ENCODE measurements at regions not wholly inside any gene's neighbourhood (a gene's known extent, or its start where the extent isn't known, plus 50 kb on each side); places are given as distances from the start of the nearest gene placed in this dataset.

DNA sequence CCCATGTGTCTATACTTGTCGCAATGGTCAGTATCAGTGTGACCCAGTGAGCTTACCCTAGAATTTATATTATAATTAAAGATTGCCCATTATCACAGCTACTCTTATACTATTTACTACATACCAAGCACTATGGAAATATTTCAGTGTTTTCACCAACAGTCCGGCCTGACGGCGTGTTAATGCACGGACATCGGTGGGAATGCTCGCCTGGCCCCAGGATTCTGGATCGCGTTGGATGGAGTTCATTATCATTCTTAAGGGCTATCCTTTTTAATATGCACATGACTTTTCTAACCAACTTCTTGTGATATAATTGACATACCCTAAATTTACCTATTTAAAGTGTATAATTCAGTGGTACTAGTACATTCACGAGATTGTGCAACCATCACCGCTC, 51.8 kb upstream of the AFDN start:
- TF ChIP-seq, protein P1, sequence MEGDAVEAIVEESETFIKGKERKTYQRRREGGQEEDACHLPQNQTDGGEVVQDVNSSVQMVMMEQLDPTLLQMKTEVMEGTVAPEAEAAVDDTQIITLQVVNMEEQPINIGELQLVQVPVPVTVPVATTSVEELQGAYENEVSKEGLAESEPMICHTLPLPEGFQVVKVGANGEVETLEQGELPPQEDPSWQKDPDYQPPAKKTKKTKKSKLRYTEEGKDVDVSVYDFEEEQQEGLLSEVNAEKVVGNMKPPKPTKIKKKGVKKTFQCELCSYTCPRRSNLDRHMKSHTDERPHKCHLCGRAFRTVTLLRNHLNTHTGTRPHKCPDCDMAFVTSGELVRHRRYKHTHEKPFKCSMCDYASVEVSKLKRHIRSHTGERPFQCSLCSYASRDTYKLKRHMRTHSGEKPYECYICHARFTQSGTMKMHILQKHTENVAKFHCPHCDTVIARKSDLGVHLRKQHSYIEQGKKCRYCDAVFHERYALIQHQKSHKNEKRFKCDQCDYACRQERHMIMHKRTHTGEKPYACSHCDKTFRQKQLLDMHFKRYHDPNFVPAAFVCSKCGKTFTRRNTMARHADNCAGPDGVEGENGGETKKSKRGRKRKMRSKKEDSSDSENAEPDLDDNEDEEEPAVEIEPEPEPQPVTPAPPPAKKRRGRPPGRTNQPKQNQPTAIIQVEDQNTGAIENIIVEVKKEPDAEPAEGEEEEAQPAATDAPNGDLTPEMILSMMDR (conservative IDR thresholded peaks at IDR 0.05): no peak
- TF ChIP-seq ZFX (IDR thresholded peaks at IDR 0.05): no peak
- H3K27ac ChIP-seq: no peak overlapping the region

DNA sequence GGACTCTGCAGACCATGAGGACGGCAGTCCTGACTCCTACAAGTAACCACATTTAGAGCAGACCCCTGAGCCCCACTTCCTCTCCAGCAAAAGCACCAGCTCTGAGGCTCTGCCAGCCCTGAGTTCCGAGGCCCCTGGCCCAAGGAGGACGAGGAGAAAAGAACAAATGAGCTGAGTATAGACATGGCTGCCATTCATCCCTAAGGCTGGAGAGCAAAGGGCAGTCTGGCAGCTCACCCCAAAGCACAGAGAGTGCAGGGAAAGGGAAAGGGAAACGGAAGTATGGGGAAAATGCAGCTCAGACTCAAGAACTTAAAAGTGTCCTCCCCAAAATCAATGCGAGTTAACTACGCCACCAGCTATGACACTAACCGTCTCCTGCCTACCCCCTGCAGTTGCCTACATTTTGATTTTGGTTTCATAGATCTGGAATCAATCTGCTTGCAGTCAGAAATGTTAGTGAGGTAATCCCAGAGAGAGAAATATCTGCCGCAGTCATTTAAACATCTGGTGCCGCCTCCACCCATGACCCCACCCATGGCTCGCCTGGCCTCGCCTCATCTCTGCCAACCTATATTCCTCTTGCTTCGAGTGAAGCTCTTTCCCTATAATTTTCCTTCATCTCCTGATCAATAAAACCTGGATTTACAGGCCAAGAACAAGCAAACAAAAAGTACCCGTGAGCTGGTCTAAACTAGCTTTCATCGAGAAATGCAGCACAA, 49.6 kb upstream of the AFDN start:
- H3K27ac ChIP-seq: no peak overlapping the region
- TF ChIP-seq ZFX (IDR thresholded peaks at IDR 0.05): no peak
- TF ChIP-seq, protein P1 (conservative IDR thresholded peaks at IDR 0.05): no peak
